NAMALWA (cell line): ENCODE measurements at regions not wholly inside any gene's neighbourhood (a gene's known extent, or its start where the extent isn't known, plus 50 kb on each side); places are given as distances from the start of the nearest gene placed in this dataset.
"Not testable (repeated sequence)": the region's sequence is repeated elsewhere in the genome, so short reads cannot be mapped to it uniquely, and the experiment has no call there.

Source experiments
- DNase-seq: peaks from one replicate; pipeline ENCODE4 v3.0.0-alpha.2; 2015; ENCODE audit warnings: low spot score

DNA sequence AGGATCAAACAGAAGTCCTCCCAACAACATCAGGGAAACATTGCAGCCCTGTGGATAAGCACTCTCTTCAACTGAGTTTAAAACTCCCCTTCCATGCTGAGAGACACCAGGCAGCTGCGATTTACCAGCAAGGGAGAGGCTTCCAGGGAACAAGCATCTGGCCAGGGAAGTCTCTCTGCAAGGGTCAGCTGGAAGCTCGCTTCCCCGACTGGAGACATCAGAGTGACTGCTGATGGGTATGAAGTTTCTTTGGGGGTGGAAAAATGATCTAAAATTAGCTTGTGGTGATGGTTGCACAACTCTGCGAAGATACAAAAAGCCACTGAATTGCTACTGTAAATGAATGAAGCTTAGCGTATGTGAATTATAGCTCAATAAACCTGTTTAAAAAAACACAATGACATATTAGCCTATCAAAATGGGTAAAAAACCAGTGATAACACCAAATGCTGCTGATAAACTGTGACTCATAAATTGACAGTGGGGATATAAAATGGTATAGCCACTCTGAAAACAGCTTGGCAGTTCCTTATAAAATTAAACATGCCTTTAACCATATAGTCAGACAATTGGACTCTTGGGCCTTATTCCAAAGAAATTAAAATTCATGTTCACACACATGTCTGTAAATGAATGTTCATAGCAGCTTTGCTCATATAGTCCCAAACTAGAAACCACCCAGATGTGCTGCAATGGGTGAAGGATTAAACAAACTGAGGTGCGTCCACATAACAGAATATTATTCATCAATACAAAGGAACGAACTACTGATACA lies 1082.0 kb downstream of the SOCS6 start:
- no peak for DNase-seq

DNA sequence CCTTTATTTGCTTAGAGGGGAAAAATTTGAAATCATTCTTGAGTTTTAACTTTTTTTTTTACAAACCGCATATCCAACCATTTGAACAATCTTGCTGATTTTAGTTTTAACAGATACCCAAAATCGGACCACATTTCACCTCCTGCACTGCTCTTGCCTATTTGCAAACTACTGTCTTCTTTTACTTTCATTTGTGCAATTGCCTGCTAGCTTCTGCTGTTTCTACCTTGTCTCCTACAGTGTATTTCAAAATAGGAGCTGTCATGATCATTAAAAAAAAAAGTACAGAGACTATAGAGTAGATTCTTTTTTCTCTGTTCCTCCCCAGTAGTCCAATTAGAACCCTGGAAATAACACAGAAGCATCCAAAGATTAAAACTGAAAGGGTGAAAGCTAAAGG lies 1081.2 kb downstream of the SOCS6 start:
- DNase-seq, result no peak

DNA sequence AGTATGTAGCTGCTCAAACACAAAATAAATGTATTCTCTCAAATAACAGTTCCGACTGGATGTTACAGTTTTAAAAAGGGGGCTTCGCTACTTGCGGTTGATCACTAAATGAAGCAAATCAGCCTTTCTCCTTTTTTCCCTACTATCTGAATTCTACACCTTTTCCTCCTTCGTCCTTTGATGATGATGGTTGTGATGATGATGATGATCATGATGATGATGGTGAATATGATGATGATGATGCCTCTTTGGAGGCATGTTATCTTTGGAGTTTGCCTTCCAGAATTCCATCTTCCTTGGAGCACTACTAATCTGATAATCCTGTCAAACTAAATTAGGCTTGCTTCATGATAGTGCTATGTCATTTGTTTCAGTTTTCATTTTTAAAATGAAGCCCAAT lies 1073.3 kb downstream of the SOCS6 start:
- no peak for DNase-seq

DNA sequence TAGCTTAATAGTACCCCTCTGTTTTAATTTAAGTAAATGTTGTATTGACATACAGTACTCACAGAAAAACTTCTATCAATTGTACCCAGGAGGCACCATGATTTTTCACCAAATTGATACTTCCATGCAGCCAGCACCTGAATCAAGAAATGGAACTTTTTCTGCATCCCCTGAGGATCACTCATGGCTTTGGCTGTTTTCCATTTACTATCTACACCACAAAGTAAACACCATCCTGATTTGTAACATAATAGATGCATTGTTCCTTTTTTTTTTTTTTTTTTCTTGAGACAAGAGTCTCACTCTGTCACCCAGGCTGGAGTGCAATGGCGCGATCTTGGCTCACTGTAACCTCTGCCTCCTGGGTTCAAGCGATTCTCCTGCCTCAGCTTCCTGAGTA lies 1066.8 kb downstream of the SOCS6 start:
- DNase-seq, result not testable (repeated sequence)

DNA sequence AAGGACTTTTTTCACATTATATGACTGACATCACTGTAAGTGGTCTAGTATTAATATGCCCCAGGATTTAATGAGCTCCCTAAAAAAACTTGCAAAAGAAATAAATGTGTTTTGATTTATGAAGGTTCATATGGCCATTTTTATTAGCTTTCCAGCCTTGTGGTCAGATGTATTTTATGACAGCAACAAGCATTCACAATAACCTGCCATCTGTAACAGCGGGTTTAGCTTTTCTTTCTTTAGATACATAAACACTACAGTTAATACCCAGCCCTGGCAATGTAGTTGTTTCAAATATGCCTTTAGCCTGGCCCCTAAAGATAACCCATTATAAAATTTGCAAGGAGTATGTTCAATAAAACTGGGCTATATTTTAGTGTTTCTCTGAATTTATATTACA lies 1063.8 kb downstream of the SOCS6 start:
- DNase-seq, result no peak

DNA sequence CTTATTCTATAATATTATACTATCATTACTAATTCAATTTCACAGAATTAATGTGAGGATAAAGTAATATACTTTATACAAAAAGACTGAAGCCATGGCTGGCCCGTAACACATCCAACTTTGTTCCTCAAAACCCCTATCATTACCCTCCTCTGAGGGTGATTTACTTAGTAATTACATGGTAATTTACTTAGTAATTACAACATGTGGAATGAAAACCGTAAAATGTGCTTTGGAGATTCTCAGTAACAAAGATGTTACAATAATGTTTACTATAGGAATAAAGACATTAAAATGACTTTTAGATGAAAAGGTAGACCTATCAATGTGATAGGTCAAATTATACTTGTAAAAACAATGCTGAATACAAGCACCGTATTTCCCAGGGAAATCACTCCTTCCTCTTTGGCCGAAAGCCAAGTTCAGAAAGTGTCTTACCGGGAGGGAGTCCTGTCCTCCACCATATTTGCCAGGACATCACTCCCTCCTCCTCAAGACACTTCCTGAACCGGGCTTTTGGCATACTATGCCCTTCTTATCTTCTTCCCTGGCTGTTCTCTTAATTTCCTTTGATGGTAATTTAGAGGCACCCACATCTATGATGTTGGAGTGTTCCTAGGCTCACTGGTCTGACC lies 1047.8 kb downstream of the SOCS6 start:
- DNase-seq, result no peak

DNA sequence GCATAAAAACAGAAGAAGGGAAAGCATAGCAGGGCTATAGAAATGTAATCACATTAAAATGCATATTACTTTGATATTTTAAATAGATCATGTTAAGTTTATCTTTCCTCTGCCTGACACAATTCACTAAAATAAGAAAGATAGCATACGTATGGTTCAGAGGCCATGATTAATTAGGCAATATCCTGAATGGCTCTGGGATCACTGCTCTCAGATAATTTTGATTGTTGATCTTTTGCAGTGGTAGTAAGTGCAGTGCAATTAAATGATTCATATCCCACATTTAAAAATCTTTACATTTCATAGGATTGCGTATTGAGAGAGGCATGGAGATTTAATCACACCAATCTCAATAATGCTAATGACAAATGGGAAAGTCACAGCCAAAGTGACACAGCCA lies 1040.7 kb downstream of the SOCS6 start:
- no peak for DNase-seq

DNA sequence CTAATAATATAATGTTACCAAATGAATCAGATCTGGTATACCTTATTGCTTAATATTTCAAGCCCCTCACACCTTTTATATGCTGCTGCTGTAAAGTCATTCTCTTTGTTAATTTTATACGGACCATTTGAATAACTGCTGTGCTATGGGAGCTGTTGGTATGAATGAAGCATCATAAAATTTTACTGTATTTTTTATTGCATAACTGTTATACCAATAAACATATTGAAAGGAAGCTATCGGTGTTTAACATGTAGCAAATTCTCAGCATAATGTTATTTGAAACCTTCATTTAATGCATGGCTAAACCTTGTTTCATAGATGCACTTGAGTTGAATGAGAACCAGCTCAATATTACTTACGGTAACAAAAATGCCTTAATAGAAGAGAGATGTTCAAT lies 1040.3 kb downstream of the SOCS6 start:
- no peak for DNase-seq

DNA sequence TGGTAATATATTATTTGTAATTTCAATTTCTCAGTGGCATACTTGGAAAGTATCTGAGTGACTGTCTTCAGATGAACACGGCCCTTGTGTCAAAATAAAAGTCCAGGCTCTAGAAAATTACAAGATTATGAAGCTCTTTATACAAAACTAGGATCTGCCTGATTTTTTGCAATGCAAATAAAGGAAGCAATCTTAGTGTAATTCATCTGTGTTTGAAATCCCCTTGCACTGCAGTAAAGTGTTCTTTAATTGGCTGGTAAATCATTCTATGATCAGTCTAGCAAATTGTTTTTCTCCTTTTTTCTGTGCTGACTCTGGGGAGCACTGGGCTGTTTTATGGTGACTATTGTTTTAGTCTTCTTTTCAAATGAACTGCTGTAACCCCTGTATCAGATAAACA lies 1039.0 kb downstream of the SOCS6 start:
- no peak for DNase-seq

DNA sequence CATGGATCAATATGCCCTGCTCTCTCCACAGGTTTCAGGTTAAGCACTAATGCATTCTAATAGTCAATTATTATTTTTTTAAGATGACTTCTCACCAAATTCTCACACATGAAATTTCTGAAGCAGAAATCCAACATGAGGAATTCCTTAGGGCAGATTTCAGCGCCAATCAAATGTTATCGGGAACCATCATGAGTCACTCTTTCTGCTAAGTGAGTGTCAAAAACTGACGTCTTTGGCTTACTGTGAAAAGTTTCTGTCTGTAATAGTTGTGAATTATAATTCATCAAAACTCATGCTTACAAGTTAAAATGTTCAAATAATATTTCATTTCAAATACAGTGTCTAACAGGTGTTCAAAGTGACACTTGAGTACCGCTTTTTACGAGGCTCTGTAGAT lies 1038.6 kb downstream of the SOCS6 start:
- DNase-seq, result no peak

DNA sequence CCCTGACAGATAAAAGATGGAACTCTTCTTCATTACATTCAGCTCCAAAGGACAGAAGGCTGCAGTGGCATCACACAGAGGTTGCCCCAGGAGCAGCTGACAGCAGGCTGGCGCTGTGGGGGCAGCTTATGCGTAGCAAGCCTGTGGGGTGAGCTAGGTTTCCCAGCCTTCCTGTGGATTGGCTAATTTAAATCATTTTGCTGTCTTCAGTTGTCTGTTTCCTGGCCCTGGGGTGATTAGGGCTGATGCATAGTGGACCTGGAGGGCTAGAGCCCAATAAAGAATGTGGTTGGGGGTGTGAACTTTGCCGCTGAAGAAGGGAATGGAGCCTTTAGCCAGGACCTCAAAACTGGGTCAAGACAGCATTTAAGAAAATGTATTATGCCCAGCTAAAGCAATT lies 1038.0 kb downstream of the SOCS6 start:
- no peak for DNase-seq

DNA sequence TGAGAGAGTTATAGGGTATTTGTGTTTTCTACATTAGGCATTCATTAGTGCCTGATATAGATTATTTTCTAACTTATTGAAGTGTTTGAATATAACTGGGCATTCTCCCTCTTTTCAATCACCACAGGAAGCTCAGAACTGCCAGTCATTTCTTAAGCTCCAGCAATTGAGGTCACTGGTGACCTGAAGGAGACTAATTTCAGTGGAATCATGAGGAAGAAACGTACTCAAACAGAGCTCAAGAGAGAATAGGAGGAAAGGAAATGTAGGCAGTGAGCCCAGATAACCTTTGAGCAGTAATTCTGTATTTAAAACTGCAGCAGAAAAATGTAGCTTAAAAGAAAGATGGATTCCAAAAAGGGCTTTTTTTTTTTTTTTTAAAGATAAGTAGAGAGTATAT lies 1035.5 kb downstream of the SOCS6 start:
- DNase-seq, result no peak

DNA sequence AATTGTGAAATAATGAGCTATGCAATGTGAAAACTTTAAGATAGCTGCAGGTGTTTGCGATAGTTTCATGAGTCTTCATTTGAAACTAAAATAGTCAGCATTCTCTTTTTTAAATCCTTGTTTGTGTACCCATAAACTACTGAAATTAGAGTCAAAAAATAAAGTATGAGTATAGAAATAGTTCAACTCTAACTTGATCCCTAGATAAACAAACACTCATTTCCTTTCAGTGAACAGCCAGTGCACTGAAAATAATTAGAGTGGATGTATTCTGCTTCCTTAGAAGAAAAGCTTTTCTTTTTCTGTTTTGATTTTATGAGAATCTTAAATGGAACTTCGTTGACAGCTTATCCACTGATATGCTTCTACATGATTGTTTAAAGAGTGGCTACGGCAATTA lies 1033.4 kb downstream of the SOCS6 start:
- no peak for DNase-seq

DNA sequence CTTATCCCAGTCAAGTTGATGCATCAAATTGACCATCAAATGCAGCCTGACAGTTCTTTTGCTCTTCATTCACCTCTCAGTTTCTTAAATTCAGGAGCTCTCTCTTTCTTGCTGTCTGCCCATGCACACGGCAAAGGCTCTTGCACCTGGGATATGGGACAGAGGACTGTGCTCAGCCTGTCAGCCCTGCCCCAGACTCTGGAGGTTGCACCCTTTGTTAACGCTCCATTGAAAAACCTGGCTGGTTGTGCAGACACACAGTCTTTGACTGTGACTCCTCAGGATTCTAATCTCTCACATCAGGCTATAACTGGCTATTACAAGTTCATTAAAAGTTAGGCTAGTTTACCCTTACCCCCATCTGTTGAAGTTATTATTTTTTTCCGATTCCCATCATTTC lies 1032.5 kb downstream of the SOCS6 start:
- no peak for DNase-seq

DNA sequence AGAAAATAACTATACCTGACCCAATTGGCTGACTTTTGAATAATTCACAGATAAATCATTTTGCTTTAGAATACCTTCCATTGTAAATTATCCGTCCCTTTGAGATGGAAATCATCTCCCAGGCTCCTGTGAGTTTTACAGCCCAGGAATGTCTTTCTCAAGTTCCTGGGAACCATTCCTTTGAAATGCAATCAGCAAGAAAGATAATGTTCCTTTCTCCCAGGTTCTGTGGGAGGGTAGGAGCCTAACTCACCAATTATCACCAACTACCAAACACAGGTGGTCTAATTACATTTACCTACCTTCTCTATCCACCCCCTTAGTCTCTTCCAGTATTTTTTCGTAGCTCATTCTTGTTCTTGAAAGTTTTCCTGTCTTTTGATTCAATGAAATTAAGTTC lies 1016.0 kb downstream of the SOCS6 start:
- DNase-seq, result no peak

DNA sequence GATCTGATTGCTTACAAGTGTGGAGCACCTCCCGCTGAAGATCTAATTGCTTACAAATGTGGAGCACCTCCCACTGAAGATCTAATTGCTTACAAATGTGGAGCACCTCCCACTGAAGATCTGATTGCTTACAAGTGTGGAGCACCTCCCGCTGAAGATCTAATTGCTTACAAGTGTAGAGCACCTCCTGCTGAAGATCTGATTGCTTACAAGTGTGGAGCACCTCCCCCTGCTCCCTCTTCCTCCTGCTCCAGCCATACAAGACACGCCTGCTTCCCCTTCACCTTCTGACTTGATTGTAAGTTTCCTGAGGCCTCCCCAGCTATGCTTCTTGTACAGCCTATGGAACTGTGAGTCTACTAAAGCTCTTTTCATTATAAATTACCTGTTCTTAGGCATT lies 1014.9 kb downstream of the SOCS6 start:
- not testable (repeated sequence) for DNase-seq

DNA sequence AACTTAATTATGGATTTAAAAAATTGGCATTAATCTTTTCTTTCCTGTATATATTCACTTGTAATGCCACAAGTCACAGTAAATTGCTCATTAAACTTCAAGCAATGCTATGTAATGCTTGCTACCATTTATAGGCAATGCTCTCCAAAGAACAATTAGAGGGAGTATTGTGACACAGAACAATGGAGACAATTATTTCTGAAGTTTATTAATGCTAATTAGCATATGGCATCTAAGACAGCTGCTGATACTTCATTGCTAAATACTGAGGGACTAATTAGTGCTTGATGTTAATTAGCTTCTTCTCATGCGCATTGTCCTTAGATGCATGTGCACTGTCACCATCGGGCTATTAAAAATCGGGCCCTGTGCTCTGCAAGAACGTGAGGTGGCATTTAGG lies 1012.8 kb downstream of the SOCS6 start:
- DNase-seq, result no peak

DNA sequence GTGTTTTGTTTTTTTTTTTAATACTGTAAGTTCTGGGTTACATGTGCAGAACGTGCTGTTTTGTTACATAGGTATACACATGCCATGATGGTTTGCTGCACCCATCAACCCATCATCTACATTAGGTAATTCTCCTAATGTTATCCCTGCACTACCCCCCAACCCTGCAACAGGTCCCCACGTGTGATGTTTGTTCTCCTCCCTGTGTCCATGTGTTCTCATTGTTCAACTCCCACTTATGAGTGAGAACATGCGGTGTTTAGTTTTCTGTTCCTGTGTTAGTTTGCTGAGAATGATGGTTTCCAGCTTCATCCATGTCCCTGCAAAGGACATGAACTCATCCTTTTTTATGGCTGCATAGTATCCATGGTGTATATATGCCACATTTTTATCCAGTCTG lies 1005.4 kb downstream of the SOCS6 start:
- not testable (repeated sequence) for DNase-seq

DNA sequence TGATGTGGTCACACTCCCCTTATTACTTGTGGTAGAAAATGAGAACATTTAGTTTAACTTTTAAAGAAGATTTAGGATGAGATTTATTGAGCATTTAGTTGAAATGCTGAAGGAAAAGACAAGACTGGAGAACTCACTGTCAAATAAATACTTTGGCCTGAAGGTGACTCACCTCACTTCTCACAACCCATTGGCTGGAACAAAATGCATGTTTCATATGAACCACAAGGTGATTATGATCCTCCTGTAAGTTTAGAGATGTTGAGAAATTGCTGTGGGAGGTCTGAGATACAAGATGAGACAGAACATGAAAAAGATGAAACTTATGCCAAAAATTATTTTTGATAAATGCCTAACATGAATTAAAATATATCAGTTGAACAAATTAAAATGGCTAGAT lies 1004.5 kb downstream of the SOCS6 start:
- DNase-seq, result no peak

DNA sequence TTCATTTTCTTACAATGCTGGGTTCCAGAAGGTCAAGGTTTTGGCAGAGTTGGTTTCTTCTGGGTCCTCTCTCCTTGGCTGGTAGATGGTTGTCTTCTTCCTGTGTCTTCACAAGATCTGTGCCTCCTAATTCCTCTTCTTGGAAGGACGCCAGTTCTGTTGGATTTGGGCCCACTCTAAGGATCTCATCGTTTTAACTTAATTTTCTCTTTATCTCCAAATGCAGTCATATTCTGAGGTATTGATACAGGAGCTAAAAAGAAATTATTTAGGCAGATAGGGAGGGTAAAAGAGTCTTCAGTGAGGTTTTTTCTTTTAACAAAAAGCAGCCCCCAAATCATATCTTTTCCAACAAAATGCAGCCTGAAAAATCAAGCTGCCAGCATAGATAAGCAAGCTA lies 998.4 kb downstream of the SOCS6 start:
- no peak for DNase-seq

DNA sequence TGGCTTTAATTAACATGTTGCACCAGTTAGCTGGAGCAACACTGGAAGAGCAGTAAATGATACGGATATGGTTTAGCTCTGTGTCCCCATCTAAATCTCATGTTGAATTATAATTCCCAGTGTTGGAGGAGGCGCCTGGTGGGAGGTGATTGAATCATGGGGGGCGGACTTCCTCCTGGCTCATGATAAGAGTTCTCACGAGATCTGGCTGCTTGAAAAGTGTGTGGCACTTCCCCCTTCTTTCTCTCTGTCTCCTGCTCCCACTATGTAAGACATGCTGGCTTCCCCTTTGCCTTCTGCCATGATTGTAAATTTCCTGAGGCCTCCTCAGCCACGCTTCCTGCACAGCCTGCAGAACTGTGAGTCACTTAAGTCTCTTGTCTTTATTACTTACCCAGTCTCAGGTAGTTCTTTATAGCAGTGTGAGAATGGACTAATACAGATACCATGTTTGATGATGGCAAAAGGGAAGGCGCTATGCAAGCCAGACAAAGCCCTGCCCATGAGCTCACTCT lies 963.6 kb downstream of the SOCS6 start:
- no peak for DNase-seq

DNA sequence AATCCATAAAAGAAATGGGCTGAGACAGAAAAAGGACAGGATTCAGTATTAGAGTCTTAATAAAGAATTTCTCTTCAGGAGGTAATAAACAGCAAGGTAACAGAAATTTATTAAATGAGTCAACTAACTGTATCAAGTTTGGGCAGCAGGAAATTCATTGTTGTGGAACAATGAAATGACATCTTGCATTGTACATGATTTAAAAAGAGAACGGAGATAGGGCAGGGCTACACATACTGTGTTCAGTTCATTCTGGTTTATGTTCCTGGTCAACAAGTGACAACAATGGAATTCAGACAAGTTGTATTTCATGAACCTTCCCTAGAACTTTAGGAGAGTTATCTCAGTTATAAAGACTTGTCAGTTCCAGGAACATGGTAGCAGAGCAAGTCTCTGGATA lies 961.3 kb downstream of the SOCS6 start:
- no peak for DNase-seq

DNA sequence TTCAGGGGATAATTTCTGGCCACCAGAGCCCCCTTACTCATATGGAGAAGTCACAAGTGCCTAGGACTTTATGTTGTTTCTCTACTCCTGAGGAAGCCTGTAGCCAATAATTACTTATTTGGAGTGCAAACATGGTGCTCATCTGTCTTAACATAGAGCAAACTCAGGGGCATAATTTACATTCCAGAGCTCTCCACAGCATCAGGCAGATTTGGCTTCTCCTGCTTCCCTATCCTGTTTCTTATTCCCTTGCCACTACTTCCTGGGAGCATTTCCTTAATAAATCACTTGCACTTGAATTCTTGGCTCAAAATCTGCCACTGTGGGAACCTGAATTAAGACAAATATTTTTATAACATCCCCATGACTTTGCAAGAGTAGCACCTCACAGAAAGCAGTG lies 960.9 kb downstream of the SOCS6 start:
- no peak for DNase-seq

DNA sequence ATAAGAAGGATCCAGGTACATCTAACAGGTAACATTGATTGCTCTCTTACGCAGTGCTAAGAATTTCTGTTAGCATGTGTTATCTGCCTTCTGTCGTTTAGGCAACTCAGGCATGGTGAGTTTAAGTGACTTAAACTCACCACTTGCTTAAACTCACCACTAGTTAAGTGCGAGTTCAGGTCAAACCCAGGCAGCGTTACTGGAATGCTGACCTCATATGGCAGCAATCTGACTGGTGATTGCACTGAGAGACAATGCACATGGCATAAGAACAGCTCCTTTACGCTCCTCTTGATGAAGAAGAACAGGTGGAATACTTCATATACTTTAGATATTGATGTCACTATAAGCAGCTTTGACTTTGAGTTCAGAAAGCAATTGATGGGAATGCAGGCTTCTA lies 954.1 kb downstream of the SOCS6 start:
- DNase-seq, result no peak
